ENCODE measurements at regions not wholly inside any gene's neighbourhood (a gene's known extent, or its start where the extent isn't known, plus 50 kb on each side); places are given as distances from the start of the nearest gene placed in this dataset.

DNA sequence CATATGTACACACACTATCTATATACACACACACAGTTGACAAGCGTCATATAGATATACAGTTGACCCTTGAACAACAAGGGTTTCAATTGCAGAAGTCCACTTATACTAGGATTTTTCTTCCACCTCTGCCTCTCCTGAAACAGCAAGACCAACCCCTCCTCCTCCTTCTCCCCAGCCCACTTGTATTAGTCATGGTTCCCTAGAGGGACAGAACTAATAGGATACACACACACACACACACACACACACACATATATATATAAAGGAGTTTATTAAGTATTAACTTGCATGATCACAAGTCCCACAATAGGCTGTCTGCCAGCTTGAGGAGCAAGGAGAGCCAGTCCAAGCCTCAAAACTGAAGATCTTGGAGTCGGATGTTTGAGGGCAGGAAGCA, 92.9 kb downstream of the DHCR7 start:
- H3K9me3 Mint-ChIP-seq (ENCODE audit: unreplicated experiment): peaks cover 23% of the 10 kb centered on the region
- CTCF ChIA-PET: interaction anchor here (0.9 kb wide), 1 partner anchor 26 kb away, joined by 4 read pairs; no protein-coding TSS in a partner anchor
- peaks cover 13% of the 10 kb centered on the region for H3K27me3 Mint-ChIP-seq (ENCODE audit: insufficient read depth, unreplicated experiment)
- H3K27ac Mint-ChIP-seq (ENCODE audit: unreplicated experiment): no peak overlapping the region
- POLR2A ChIA-PET: no interaction called here
- intact Hi-C loops (cut with micrococcal nuclease; ENCODE audit: unreplicated experiment): no loop called here
- H3K9me3 ChIP-seq: no peaks in the 10 kb centered on the region; the same call in 1 of the 2 replicates
- no peaks in the 10 kb centered on the region for H3K36me3 Mint-ChIP-seq (ENCODE audit: insufficient read depth, unreplicated experiment)
- no peaks in the 10 kb centered on the region for H3K36me3 ChIP-seq (ENCODE audit: control insufficient read depth, insufficient read depth, low read length)
- H3K4me3 ChIP-seq (ENCODE audit: low read depth, low read length): no peak overlapping the region
- BruUV-seq (replicated peaks): no TSS peak
- TF ChIP-seq, protein P1, sequence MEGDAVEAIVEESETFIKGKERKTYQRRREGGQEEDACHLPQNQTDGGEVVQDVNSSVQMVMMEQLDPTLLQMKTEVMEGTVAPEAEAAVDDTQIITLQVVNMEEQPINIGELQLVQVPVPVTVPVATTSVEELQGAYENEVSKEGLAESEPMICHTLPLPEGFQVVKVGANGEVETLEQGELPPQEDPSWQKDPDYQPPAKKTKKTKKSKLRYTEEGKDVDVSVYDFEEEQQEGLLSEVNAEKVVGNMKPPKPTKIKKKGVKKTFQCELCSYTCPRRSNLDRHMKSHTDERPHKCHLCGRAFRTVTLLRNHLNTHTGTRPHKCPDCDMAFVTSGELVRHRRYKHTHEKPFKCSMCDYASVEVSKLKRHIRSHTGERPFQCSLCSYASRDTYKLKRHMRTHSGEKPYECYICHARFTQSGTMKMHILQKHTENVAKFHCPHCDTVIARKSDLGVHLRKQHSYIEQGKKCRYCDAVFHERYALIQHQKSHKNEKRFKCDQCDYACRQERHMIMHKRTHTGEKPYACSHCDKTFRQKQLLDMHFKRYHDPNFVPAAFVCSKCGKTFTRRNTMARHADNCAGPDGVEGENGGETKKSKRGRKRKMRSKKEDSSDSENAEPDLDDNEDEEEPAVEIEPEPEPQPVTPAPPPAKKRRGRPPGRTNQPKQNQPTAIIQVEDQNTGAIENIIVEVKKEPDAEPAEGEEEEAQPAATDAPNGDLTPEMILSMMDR (IDR thresholded peaks at IDR 0.05; ENCODE audit: insufficient read depth in 1 of 2, low read depth in 1 of 2, low read length in 1 of 2, severe bottlenecking in 1 of 2, unreplicated experiment in 1 of 2): no peak
- H3K4me1 Mint-ChIP-seq (ENCODE audit: low read depth, unreplicated experiment): no peaks in the 10 kb centered on the region
- H3K27me3 ChIP-seq (replicated peaks; ENCODE audit: control insufficient read depth, insufficient read depth, low read length): no peaks in the 10 kb centered on the region
- no peak overlapping the region for H3K4me3 Mint-ChIP-seq (ENCODE audit: unreplicated experiment)
- no peak for DNase-seq
- no peaks in the 10 kb centered on the region for H3K4me1 ChIP-seq

DNA sequence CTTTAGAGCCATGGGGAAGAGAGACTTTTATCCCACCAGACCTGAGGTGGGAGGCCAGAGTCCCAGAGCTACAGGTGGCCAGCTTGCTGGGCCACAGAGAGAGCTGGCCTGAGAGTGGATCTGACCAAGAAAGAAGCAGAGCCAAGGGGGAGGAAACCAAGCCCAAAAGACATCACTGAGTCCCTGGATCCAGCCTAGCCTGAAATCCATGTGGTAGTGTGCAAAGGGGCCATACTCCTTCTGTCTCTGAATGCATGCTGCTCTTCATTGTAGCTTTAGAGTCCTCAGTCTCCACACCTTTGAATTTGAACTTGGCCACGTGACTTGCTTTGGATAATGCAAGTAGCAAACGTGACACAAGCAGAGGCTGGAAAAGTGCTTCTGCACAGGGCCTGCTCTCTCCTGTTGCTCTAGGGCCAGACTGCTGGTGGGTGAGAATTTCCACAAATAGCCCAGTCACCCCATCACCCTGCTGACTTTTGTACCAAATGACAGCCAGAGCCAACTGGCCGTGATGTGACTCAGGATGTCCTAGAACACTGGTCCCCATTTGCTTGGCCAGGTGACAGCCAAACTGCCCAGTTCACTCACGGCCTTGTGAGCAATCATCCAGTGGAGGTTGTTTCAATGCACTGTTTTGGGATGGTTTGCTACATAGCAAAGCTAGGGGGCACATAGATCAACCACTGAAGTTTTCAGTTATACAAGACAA, 93.6 kb downstream of the DHCR7 start:
- ChIA-PET CTCF (interaction anchor here (0.9 kb wide), 1 partner anchor 26 kb away, joined by 4 read pairs; no protein-coding TSS in a partner anchor), POLR2A (no interaction called here)
- Histone ChIP-seq H3K27me3 (replicated peaks; ENCODE audit: control insufficient read depth, insufficient read depth, low read length) (no peaks in the 10 kb centered on the region), H3K4me1 (no peaks in the 10 kb centered on the region), H3K9me3 (no peaks in the 10 kb centered on the region; the same call in 1 of the 2 replicates), H3K36me3 (ENCODE audit: control insufficient read depth, insufficient read depth, low read length) (no peaks in the 10 kb centered on the region), H3K4me3 (ENCODE audit: low read depth, low read length) (no peak overlapping the region)
- no TSS peak for BruUV-seq (replicated peaks)
- H3K4me1 Mint-ChIP-seq (ENCODE audit: low read depth, unreplicated experiment): no peaks in the 10 kb centered on the region
- DNase-seq: no peak
- no peaks in the 10 kb centered on the region for H3K36me3 Mint-ChIP-seq (ENCODE audit: insufficient read depth, unreplicated experiment)
- intact Hi-C loops (cut with micrococcal nuclease; ENCODE audit: unreplicated experiment): no loop called here
- H3K27ac Mint-ChIP-seq (ENCODE audit: unreplicated experiment): no peak overlapping the region
- H3K27me3 Mint-ChIP-seq (ENCODE audit: insufficient read depth, unreplicated experiment): peaks cover 13% of the 10 kb centered on the region
- TF ChIP-seq, protein P1 (IDR thresholded peaks at IDR 0.05; ENCODE audit: insufficient read depth in 1 of 2, low read depth in 1 of 2, low read length in 1 of 2, severe bottlenecking in 1 of 2, unreplicated experiment in 1 of 2): no peak
- H3K9me3 Mint-ChIP-seq (ENCODE audit: unreplicated experiment): peaks cover 21% of the 10 kb centered on the region
- H3K4me3 Mint-ChIP-seq (ENCODE audit: unreplicated experiment): no peak overlapping the region

DNA sequence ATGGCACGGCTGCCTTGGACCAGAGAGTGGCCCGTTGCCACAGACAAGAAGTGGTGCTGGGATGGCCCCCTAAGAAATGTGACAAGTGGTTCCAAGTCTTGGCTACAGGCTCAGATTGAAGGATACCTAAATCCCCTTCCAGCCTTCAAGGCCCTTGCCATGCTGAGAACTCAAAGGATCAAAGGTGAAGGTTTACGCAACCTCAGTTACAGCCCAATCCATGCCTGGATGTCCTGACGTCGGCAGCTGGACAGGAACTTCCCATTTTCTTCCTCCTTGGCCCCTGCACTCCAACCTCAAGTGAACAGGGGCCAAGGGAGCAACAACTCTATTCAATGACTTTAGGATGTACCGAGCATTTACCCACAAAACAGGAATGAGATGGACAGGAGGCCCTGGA, 95.4 kb downstream of the DHCR7 start:
- H3K4me3 ChIP-seq (ENCODE audit: low read depth, low read length): no peak overlapping the region
- ChIA-PET POLR2A (no interaction called here), CTCF (no interaction called here)
- intact Hi-C loops (cut with micrococcal nuclease; ENCODE audit: unreplicated experiment): no loop called here
- H3K27me3 ChIP-seq (replicated peaks; ENCODE audit: control insufficient read depth, insufficient read depth, low read length): no peaks in the 10 kb centered on the region
- no peaks in the 10 kb centered on the region for H3K4me1 Mint-ChIP-seq (ENCODE audit: low read depth, unreplicated experiment)
- H3K9me3 Mint-ChIP-seq (ENCODE audit: unreplicated experiment): peaks cover 12% of the 10 kb centered on the region
- no peaks in the 10 kb centered on the region for H3K36me3 ChIP-seq (ENCODE audit: control insufficient read depth, insufficient read depth, low read length)
- no peaks in the 10 kb centered on the region for H3K4me1 ChIP-seq
- no peak overlapping the region for H3K4me3 Mint-ChIP-seq (ENCODE audit: unreplicated experiment)
- no peaks in the 10 kb centered on the region for H3K36me3 Mint-ChIP-seq (ENCODE audit: insufficient read depth, unreplicated experiment)
- no peak overlapping the region for H3K27ac Mint-ChIP-seq (ENCODE audit: unreplicated experiment)
- H3K27me3 Mint-ChIP-seq (ENCODE audit: insufficient read depth, unreplicated experiment): peaks cover 12% of the 10 kb centered on the region
- H3K9me3 ChIP-seq: 0 out of 2 replicates have a peak, but pooled peaks cover 3% of the 10 kb centered on the region
- DNase-seq: peak in 1 of 2 experiments; percentile 34
- TF ChIP-seq, protein P1 (IDR thresholded peaks at IDR 0.05; ENCODE audit: insufficient read depth in 1 of 2, low read depth in 1 of 2, low read length in 1 of 2, severe bottlenecking in 1 of 2, unreplicated experiment in 1 of 2): no peak
- BruUV-seq (replicated peaks): no TSS peak

All from Caco-2 (cell line).